Gastroesophageal sphincter (tissue), 4 donors: ENCODE measurements at regions not wholly inside any gene's neighbourhood (a gene's known extent, or its start where the extent isn't known, plus 50 kb on each side); places are given as distances from the start of the nearest gene placed in this dataset.

ENCODE experiments used
- ATAC-seq: fragments of 150-250 bp; one replicate; pipeline ENCODE4 v1.9.1; 2016; ENCODE audit warnings: mild to moderate bottlenecking, moderate library complexity
- H3K27ac ChIP-seq, 4 donors: fragments of 200-600 bp; sonication (generic) in 3 of 4; 1 replicate in 3 of 4; 2 replicates in 1 of 4; pipeline ENCODE4 v1.5.1; 2016 to 2019
- H3K27me3 ChIP-seq: fragments of 200-600 bp; sonication (generic); one replicate; pipeline ENCODE4 v1.5.1; 2019
- H3K36me3 ChIP-seq, 2 donors: fragments of 200-600 bp; sonication (generic); one replicate each; pipeline ENCODE4 v1.5.1; 2019; ENCODE audit warnings: control low read depth in 1 of 2
- H3K4me1 ChIP-seq, 3 donors: fragments of 200-600 bp; sonication (generic); 1 replicate in 2 of 3; 2 replicates in 1 of 3; pipeline ENCODE4 v1.5.1; 2016 to 2019; ENCODE audit warnings: control low read depth in 2 of 3
- H3K4me3 ChIP-seq, 2 donors: fragments of 200-600 bp; sonication (generic); one replicate each; pipeline ENCODE4 v1.5.1; 2019; ENCODE audit warnings: mild to moderate bottlenecking in 1 of 2, moderate library complexity in 1 of 2
- H3K9me3 ChIP-seq, 3 donors: fragments of 200-600 bp; sonication (generic); one replicate each; pipeline ENCODE4 v1.5.1; 2017 to 2019; ENCODE audit warnings: control low read depth in 2 of 3
- CTCF ChIP-seq, 4 experiments: fragments of 200-600 bp in 2 of 4; fragments of 450-650 bp in 2 of 4; sonication (generic) in 1 of 4; IDR thresholded peaks; one replicate each; pipeline ENCODE4 v1.5.1; 2017 to 2019; ENCODE audit warnings: antibody characterized with exemption in 4 of 4, mild to moderate bottlenecking in 2 of 4, moderate library complexity in 2 of 4
- EP300 ChIP-seq: sonication (generic); formaldehyde crosslinking; IDR thresholded peaks from one replicate; pipeline ENCODE4 v1.6.1; 2017; ENCODE audit warnings: antibody characterized with exemption, mild to moderate bottlenecking
- POLR2A ChIP-seq, 2 donors: fragments of 450-650 bp; IDR thresholded peaks; one replicate each; pipeline ENCODE4 v1.6.1; 2017; ENCODE audit warnings: antibody characterized with exemption in 2 of 2, mild to moderate bottlenecking in 2 of 2, moderate library complexity in 1 of 2
- POLR2AphosphoS5 ChIP-seq: sonication (generic); formaldehyde crosslinking; IDR thresholded peaks from one replicate; pipeline ENCODE4 v1.6.1; 2017; ENCODE audit warnings: antibody characterized with exemption
- WGBS, 2 donors: methylation state at CpG; one replicate each; pipeline ENCODE4 v1.1.5; 2018; ENCODE audit warnings: low coverage in 1 of 2; 5-methylcytosine and 5-hydroxymethylcytosine counted together

GRCh38 chr2:107024269-107024668 is 138.3 kb upstream of the ST6GAL2 start:
- no peaks in the 10 kb centered on the region for H3K36me3 ChIP-seq
- H3K4me1 ChIP-seq, result no peaks in the 10 kb centered on the region
- 100% methylated on average over 2 of the region's 2 CpGs for WGBS, 2 donors
- H3K27ac ChIP-seq, result no peak overlapping the region
- TF ChIP-seq CTCF (IDR thresholded peaks at IDR 0.05), result no peak
- no peak for TF ChIP-seq EP300
- TF ChIP-seq POLR2AphosphoS5, result no peak
- no peak for TF ChIP-seq POLR2A (IDR thresholded peaks at IDR 0.05)
- no peak overlapping the region for H3K4me3 ChIP-seq
- no peak for ATAC-seq
- no peaks in the 10 kb centered on the region for H3K9me3 ChIP-seq
- H3K27me3 ChIP-seq, result no peaks in the 10 kb centered on the region

GRCh38 chr2:107025291-107025857 is 139.4 kb upstream of the ST6GAL2 start:
- Histone ChIP-seq H3K27me3 (no peaks in the 10 kb centered on the region), H3K4me1 (no peaks in the 10 kb centered on the region), H3K9me3 (no peaks in the 10 kb centered on the region), H3K36me3 (no peaks in the 10 kb centered on the region), H3K4me3 (no peak overlapping the region), H3K27ac (no peak overlapping the region)
- ATAC-seq, result no peak
- 75 to 86% methylated on average over 4 of the region's 6 CpGs for WGBS, 2 donors
- TF ChIP-seq CTCF (IDR thresholded peaks at IDR 0.05), result no peak
- TF ChIP-seq POLR2A (IDR thresholded peaks at IDR 0.05), result no peak
- no peak for TF ChIP-seq EP300
- TF ChIP-seq POLR2AphosphoS5, result no peak

- H3K27me3 ChIP-seq, result no peaks in the 10 kb centered on the region
- 68 to 72% methylated on average over 6 to 8 of the region's 8 CpGs for WGBS, 2 donors
- no peak overlapping the region for H3K27ac ChIP-seq
- no peaks in the 10 kb centered on the region for H3K36me3 ChIP-seq
- no peaks in the 10 kb centered on the region for H3K4me1 ChIP-seq
- no peaks in the 10 kb centered on the region for H3K9me3 ChIP-seq
- no peak for ATAC-seq
- TF ChIP-seq POLR2A (IDR thresholded peaks at IDR 0.05), result no peak
- TF ChIP-seq POLR2AphosphoS5, result no peak
- TF ChIP-seq EP300, result no peak
- no peak for TF ChIP-seq CTCF (IDR thresholded peaks at IDR 0.05)
- H3K4me3 ChIP-seq, result no peak overlapping the region
Observed at GRCh38 chr2:107025869-107026380, 140.0 kb upstream of the ST6GAL2 start.

GRCh38 chr2:107027205-107027604 is 141.2 kb upstream of the ST6GAL2 start:
- ATAC-seq, result no peak
- no peaks in the 10 kb centered on the region for H3K27me3 ChIP-seq
- 73 to 82% methylated on average over 1 of the region's 1 CpG for WGBS, 2 donors
- H3K9me3 ChIP-seq, result no peaks in the 10 kb centered on the region
- H3K36me3 ChIP-seq, result no peaks in the 10 kb centered on the region
- no peak overlapping the region for H3K4me3 ChIP-seq
- TF ChIP-seq EP300, result no peak
- TF ChIP-seq POLR2A (IDR thresholded peaks at IDR 0.05), result no peak
- TF ChIP-seq CTCF (IDR thresholded peaks at IDR 0.05), result no peak
- no peak for TF ChIP-seq POLR2AphosphoS5
- H3K4me1 ChIP-seq, result no peaks in the 10 kb centered on the region
- H3K27ac ChIP-seq, result no peak overlapping the region

- no peaks in the 10 kb centered on the region for H3K27me3 ChIP-seq
- no peak overlapping the region for H3K4me3 ChIP-seq
- H3K9me3 ChIP-seq, result no peaks in the 10 kb centered on the region
- H3K4me1 ChIP-seq, result no peaks in the 10 kb centered on the region
- no peak for ATAC-seq
- H3K36me3 ChIP-seq, result no peaks in the 10 kb centered on the region
- no peak for TF ChIP-seq EP300
- TF ChIP-seq CTCF (IDR thresholded peaks at IDR 0.05), result no peak
- no peak overlapping the region for H3K27ac ChIP-seq
Observed at GRCh38 chr2:107027810-107028209, 141.8 kb upstream of the ST6GAL2 start.
